GM12878 (cell line): ENCODE measurements at regions not wholly inside any gene's neighbourhood (a gene's known extent, or its start where the extent isn't known, plus 50 kb on each side); places are given as distances from the start of the nearest gene placed in this dataset.

Experiments
- CBX5 ChIP-seq: sonication (generic); IDR thresholded peaks from 2 replicates; pipeline ENCODE4 v1.6.1; 2016; ENCODE audit warnings: low read depth, moderate library complexity, mild to moderate bottlenecking, inconsistent platforms
- HDAC6 ChIP-seq: fragments of 200-600 bp; sonication (generic); IDR thresholded peaks from one replicate; pipeline ENCODE4 v1.8.0; 2017; ENCODE audit warnings: antibody characterized with exemption; ENCODE audit not compliant: unreplicated experiment
- IRF3 ChIP-seq: fragments of 450-650 bp; IDR thresholded peaks from 2 replicates; pipeline ENCODE4 v1.6.1; 2014; ENCODE audit warnings: mild to moderate bottlenecking
- MTA2 ChIP-seq: fragments of 450-650 bp; IDR thresholded peaks from 2 replicates; pipeline ENCODE4 v1.6.1; 2016; ENCODE audit warnings: low read depth, mild to moderate bottlenecking, moderate library complexity
- PBX3 ChIP-seq: IDR thresholded peaks from 2 replicates; pipeline ENCODE4 v1.6.1; 2011; ENCODE audit warnings: mild to moderate bottlenecking, low read depth, low read length, moderate library complexity; ENCODE audit not compliant: insufficient replicate concordance
- REST ChIP-seq: IDR thresholded peaks from 2 replicates; pipeline ENCODE4 v1.6.1; 2012; ENCODE audit warnings: mild to moderate bottlenecking, low read depth, low read length
- STAT3 ChIP-seq: IDR thresholded peaks from 2 replicates; pipeline ENCODE4 v1.6.1; 2011; ENCODE audit warnings: low read depth, low read length, improper control_type of control experiment
- TAF1 ChIP-seq: IDR thresholded peaks from 2 replicates; pipeline ENCODE4 v1.6.1; 2011; ENCODE audit warnings: mild to moderate bottlenecking, low read depth, low read length, borderline replicate concordance
- TF ChIP-seq, protein P1 (sequence below): IDR thresholded peaks from 2 replicates; pipeline ENCODE4 v1.6.1; 2012; ENCODE audit warnings: improper control_type of control experiment, low read depth, low read length; ENCODE audit not compliant: insufficient replicate concordance

- TF ChIP-seq, protein P1, sequence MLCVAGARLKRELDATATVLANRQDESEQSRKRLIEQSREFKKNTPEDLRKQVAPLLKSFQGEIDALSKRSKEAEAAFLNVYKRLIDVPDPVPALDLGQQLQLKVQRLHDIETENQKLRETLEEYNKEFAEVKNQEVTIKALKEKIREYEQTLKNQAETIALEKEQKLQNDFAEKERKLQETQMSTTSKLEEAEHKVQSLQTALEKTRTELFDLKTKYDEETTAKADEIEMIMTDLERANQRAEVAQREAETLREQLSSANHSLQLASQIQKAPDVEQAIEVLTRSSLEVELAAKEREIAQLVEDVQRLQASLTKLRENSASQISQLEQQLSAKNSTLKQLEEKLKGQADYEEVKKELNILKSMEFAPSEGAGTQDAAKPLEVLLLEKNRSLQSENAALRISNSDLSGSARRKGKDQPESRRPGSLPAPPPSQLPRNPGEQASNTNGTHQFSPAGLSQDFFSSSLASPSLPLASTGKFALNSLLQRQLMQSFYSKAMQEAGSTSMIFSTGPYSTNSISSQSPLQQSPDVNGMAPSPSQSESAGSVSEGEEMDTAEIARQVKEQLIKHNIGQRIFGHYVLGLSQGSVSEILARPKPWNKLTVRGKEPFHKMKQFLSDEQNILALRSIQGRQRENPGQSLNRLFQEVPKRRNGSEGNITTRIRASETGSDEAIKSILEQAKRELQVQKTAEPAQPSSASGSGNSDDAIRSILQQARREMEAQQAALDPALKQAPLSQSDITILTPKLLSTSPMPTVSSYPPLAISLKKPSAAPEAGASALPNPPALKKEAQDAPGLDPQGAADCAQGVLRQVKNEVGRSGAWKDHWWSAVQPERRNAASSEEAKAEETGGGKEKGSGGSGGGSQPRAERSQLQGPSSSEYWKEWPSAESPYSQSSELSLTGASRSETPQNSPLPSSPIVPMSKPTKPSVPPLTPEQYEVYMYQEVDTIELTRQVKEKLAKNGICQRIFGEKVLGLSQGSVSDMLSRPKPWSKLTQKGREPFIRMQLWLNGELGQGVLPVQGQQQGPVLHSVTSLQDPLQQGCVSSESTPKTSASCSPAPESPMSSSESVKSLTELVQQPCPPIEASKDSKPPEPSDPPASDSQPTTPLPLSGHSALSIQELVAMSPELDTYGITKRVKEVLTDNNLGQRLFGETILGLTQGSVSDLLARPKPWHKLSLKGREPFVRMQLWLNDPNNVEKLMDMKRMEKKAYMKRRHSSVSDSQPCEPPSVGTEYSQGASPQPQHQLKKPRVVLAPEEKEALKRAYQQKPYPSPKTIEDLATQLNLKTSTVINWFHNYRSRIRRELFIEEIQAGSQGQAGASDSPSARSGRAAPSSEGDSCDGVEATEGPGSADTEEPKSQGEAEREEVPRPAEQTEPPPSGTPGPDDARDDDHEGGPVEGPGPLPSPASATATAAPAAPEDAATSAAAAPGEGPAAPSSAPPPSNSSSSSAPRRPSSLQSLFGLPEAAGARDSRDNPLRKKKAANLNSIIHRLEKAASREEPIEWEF, result no peak
- no peak for TF ChIP-seq PBX3
- TF ChIP-seq CBX5, result no peak
- TF ChIP-seq STAT3, result no peak
- no peak for TF ChIP-seq TAF1
- no peak for TF ChIP-seq HDAC6
- no peak for TF ChIP-seq IRF3
- TF ChIP-seq REST, result no peak
- no peak for TF ChIP-seq MTA2
Measured at GRCh38 chr7:15921576-15921975, 235.1 kb upstream of the MEOX2 start (continued).
